Endothelial cell (in vitro differentiated cells): ENCODE measurements at regions not wholly inside any gene's neighbourhood (a gene's known extent, or its start where the extent isn't known, plus 50 kb on each side); places are given as distances from the start of the nearest gene placed in this dataset.

Experiments used
- DNase-seq: peaks from one replicate; pipeline ENCODE4 v3.0.0; 2021; ENCODE audit warnings: low spot score
- H3K27ac Mint-ChIP-seq: one replicate; pipeline ENCODE4 v1.8.0; 2021; ENCODE audit warnings: mixed read lengths, inconsistent platforms; ENCODE audit not compliant: unreplicated experiment
- H3K27me3 Mint-ChIP-seq: one replicate; pipeline ENCODE4 v1.8.0; 2021; ENCODE audit warnings: mild to moderate bottlenecking, moderate library complexity, mixed read lengths, inconsistent platforms; ENCODE audit not compliant: unreplicated experiment
- H3K36me3 Mint-ChIP-seq: one replicate; pipeline ENCODE4 v1.8.0; 2021; ENCODE audit warnings: mild to moderate bottlenecking, low read depth, mixed read lengths, inconsistent platforms; ENCODE audit not compliant: unreplicated experiment
- H3K4me1 Mint-ChIP-seq: one replicate; pipeline ENCODE4 v1.8.0; 2021; ENCODE audit warnings: mild to moderate bottlenecking, mixed read lengths, inconsistent platforms; ENCODE audit not compliant: unreplicated experiment
- H3K4me3 Mint-ChIP-seq: one replicate; pipeline ENCODE4 v1.8.0; 2021; ENCODE audit warnings: mild to moderate bottlenecking, mixed read lengths, inconsistent platforms; ENCODE audit not compliant: unreplicated experiment
- H3K9me3 Mint-ChIP-seq: one replicate; pipeline ENCODE4 v1.8.0; 2021; ENCODE audit warnings: mixed read lengths, inconsistent platforms; ENCODE audit not compliant: unreplicated experiment
- CTCF ChIP-seq: fragments of 200-600 bp; sonication (generic); IDR thresholded peaks from one replicate; pipeline ENCODE4 v1.5.0; 2021; ENCODE audit warnings: antibody characterized with exemption; ENCODE audit not compliant: unreplicated experiment

GRCh38 chr3:165466856-165467255 is 270.7 kb upstream of the SLITRK3 start:
- no peak for DNase-seq
- Mint-ChIP-seq H3K36me3 (no peaks in the 10 kb centered on the region), H3K9me3 (no peaks in the 10 kb centered on the region), H3K4me3 (no peak overlapping the region), H3K27ac (no peak overlapping the region), H3K4me1 (peaks cover 3% of the 10 kb centered on the region), H3K27me3 (no peaks in the 10 kb centered on the region)
- TF ChIP-seq CTCF, result no peak

GRCh38 chr3:165464736-165465135 is 268.6 kb upstream of the SLITRK3 start:
- Mint-ChIP-seq H3K4me3 (no peak overlapping the region), H3K9me3 (no peaks in the 10 kb centered on the region), H3K27me3 (no peaks in the 10 kb centered on the region), H3K36me3 (no peaks in the 10 kb centered on the region), H3K4me1 (peaks cover 3% of the 10 kb centered on the region), H3K27ac (no peak overlapping the region)
- no peak for TF ChIP-seq CTCF
- DNase-seq, result no peak

- no peaks in the 10 kb centered on the region for H3K9me3 Mint-ChIP-seq
- DNase-seq, result no peak
- H3K27me3 Mint-ChIP-seq, result no peaks in the 10 kb centered on the region
- H3K4me3 Mint-ChIP-seq, result no peak overlapping the region
- H3K27ac Mint-ChIP-seq, result no peak overlapping the region
- no peak for TF ChIP-seq CTCF
- peaks cover 3% of the 10 kb centered on the region for H3K4me1 Mint-ChIP-seq
- no peaks in the 10 kb centered on the region for H3K36me3 Mint-ChIP-seq
These were observed 267.3 kb upstream of the SLITRK3 start for GRCh38 chr3:165463531-165463930.

GRCh38 chr3:165462636-165463334 is 266.6 kb upstream of the SLITRK3 start:
- peaks cover 3% of the 10 kb centered on the region for H3K4me1 Mint-ChIP-seq
- no peak for TF ChIP-seq CTCF
- no peak for DNase-seq
- no peaks in the 10 kb centered on the region for H3K27me3 Mint-ChIP-seq
- H3K36me3 Mint-ChIP-seq, result no peaks in the 10 kb centered on the region
- H3K4me3 Mint-ChIP-seq, result no peak overlapping the region
- no peaks in the 10 kb centered on the region for H3K9me3 Mint-ChIP-seq
- H3K27ac Mint-ChIP-seq, result no peak overlapping the region

GRCh38 chr3:165459924-165460835 is 264.0 kb upstream of the SLITRK3 start:
- Mint-ChIP-seq H3K4me3 (no peak overlapping the region), H3K9me3 (no peaks in the 10 kb centered on the region), H3K36me3 (no peaks in the 10 kb centered on the region), H3K4me1 (no peaks in the 10 kb centered on the region), H3K27me3 (no peaks in the 10 kb centered on the region), H3K27ac (no peak overlapping the region)
- DNase-seq, result no peak
- TF ChIP-seq CTCF, result no peak
